OCI-LY3 (cell line): ENCODE measurements at regions not wholly inside any gene's neighbourhood (a gene's known extent, or its start where the extent isn't known, plus 50 kb on each side); places are given as distances from the start of the nearest gene placed in this dataset.

ENCODE experiments used
- H2AFZ ChIP-seq: fragments of 200-600, 300-600 bp; shearing (Covaris generic); 2 replicates; pipeline ENCODE4 v1.6.0; 2014; ENCODE audit warnings: antibody characterized with exemption, low read depth, low read length
- H3K27ac ChIP-seq: fragments of 200-600, 300-600 bp; sonication (generic); 2 replicates; pipeline ENCODE4 v1.5.1; 2014; ENCODE audit warnings: mild to moderate bottlenecking, low read length, moderate library complexity, mixed read lengths
- H3K27me3 ChIP-seq: fragments of 200-600, 300-600 bp; sonication (generic); 2 replicates; pipeline ENCODE4 v1.6.1; 2014; ENCODE audit warnings: low read depth, low read length, mixed read lengths
- H3K36me3 ChIP-seq: fragments of 200-600, 300-600 bp; sonication (generic); replicated peaks from 2 replicates; pipeline ENCODE3; 2014; ENCODE audit warnings: low read depth, low read length, mixed read lengths
- H3K4me1 ChIP-seq: fragments of 300-600, 200-600 bp; sonication (generic); 2 replicates; pipeline ENCODE4 v1.6.1; 2014; ENCODE audit warnings: low read length, mixed read lengths
- H3K4me2 ChIP-seq: fragments of 200-600, 300-600 bp; sonication (generic); 2 replicates; pipeline ENCODE4 v1.6.1; 2014; ENCODE audit warnings: low read length, mixed read lengths
- H3K4me3 ChIP-seq: fragments of 300-600, 200-600 bp; sonication (generic); 2 replicates; pipeline ENCODE4 v1.5.1; 2014; ENCODE audit warnings: antibody characterized with exemption, mild to moderate bottlenecking, low read length, moderate library complexity
- H3K79me2 ChIP-seq: fragments of 300-600, 200-600 bp; shearing (Covaris generic); 2 replicates; pipeline ENCODE4 v1.6.1; 2014; ENCODE audit warnings: mild to moderate bottlenecking, low read length, mixed read lengths
- H3K9ac ChIP-seq: fragments of 300-600, 200-600 bp; shearing (Covaris generic); 2 replicates; pipeline ENCODE4 v1.6.0; 2014; ENCODE audit warnings: mild to moderate bottlenecking, low read length, moderate library complexity
- H3K9me3 ChIP-seq: fragments of 200-600, 300-600 bp; shearing (Covaris generic); 2 replicates; pipeline ENCODE4 v1.6.1; 2014; ENCODE audit warnings: low read length, mixed read lengths; ENCODE audit not compliant: insufficient read depth
- H4K20me1 ChIP-seq: fragments of 200-600, 300-600 bp; sonication (generic); 2 replicates; pipeline ENCODE4 v1.6.1; 2016; ENCODE audit warnings: low read length, mixed read lengths; ENCODE audit not compliant: insufficient read depth
- EZH2phosphoT487 ChIP-seq: fragments of 200-600 bp; shearing (Covaris generic); IDR thresholded peaks from 2 replicates; pipeline ENCODE4 v1.6.1; 2018; ENCODE audit warnings: antibody characterized with exemption, mixed run types, low read depth
- TF ChIP-seq, protein P1 (sequence below): fragments of 200-600, 300-600 bp; sonication (generic); IDR thresholded peaks from 2 replicates; pipeline ENCODE4 v1.5.1; 2014; ENCODE audit warnings: antibody characterized with exemption, low read length, low read depth

DNA sequence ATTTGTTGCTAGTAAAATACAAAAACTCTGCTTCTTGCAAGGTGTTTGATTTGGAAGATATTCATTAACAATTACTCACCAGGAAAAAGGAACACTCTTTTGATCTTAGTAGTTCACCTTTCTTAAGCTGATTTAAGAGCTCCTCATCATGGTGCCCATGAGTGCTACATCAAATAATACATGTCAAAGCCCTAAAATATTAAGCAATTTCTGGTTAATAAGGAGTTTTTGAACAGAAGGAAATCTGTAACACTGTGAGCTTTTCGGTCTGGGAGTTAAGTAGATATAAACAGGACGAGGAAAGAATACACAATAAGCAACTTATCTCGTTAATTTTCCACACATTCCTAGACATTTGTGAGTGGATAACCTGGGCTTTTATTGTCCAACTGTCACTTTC lies 83.9 kb upstream of the DCBLD2 start:
- Histone ChIP-seq H3K36me3 (no peaks in the 10 kb centered on the region), H3K27ac (no peak overlapping the region), H3K4me3 (no peak overlapping the region), H3K9ac (no peak overlapping the region), H3K79me2 (no peaks in the 10 kb centered on the region), H2AFZ (no peak overlapping the region), H3K9me3 (no peaks in the 10 kb centered on the region), H3K4me2 (no peak overlapping the region), H3K27me3 (no peaks in the 10 kb centered on the region), H3K4me1 (no peaks in the 10 kb centered on the region), H4K20me1 (no peaks in the 10 kb centered on the region)
- no peak for TF ChIP-seq EZH2phosphoT487
- TF ChIP-seq, protein P1, sequence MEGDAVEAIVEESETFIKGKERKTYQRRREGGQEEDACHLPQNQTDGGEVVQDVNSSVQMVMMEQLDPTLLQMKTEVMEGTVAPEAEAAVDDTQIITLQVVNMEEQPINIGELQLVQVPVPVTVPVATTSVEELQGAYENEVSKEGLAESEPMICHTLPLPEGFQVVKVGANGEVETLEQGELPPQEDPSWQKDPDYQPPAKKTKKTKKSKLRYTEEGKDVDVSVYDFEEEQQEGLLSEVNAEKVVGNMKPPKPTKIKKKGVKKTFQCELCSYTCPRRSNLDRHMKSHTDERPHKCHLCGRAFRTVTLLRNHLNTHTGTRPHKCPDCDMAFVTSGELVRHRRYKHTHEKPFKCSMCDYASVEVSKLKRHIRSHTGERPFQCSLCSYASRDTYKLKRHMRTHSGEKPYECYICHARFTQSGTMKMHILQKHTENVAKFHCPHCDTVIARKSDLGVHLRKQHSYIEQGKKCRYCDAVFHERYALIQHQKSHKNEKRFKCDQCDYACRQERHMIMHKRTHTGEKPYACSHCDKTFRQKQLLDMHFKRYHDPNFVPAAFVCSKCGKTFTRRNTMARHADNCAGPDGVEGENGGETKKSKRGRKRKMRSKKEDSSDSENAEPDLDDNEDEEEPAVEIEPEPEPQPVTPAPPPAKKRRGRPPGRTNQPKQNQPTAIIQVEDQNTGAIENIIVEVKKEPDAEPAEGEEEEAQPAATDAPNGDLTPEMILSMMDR = no peak

DNA sequence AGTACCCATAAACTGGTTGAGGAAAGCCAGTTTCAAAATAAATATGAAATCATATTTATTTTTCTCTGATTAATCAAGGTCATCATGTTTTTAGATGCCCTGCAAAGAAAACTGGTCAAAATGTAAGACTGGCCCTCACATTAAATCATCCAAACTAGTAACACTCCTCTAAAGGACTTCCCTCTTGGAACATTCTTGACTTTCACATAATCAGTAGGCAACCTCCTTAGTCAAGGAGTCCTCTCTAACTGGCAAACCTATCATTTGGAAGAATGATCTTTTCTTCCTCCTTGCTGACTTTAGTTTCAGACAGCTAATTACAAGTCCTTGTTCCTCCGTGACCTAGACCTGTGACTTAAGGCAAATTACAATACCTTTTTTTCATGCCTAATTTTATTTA lies 82.5 kb upstream of the DCBLD2 start:
- H3K9me3 ChIP-seq = no peaks in the 10 kb centered on the region
- no peaks in the 10 kb centered on the region for H4K20me1 ChIP-seq
- no peak overlapping the region for H3K4me2 ChIP-seq
- H3K27ac ChIP-seq = no peak overlapping the region
- no peaks in the 10 kb centered on the region for H3K27me3 ChIP-seq
- no peak overlapping the region for H3K9ac ChIP-seq
- no peaks in the 10 kb centered on the region for H3K36me3 ChIP-seq
- H3K4me1 ChIP-seq = no peaks in the 10 kb centered on the region
- TF ChIP-seq, protein P1 = no peak
- TF ChIP-seq EZH2phosphoT487 = no peak
- H2AFZ ChIP-seq = no peak overlapping the region
- H3K79me2 ChIP-seq = no peaks in the 10 kb centered on the region
- no peak overlapping the region for H3K4me3 ChIP-seq

DNA sequence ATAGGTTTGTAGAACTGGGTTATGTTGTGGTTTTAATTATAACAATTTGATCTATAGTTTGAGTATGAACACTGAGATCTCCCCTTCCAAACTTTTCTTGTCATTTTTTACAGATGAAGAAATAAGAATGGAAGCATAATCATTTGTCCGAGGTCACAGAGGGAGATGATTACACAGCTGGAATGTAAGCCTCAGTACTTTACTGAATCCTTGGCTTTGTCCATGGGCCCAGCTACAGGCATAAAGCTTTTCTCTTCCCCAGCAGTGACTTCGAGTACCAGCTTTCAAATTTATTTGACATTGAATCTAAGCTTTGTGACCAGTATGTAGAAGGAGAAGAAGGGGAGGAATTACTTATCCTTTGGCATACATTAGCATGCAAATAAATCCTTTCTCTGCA lies 80.9 kb upstream of the DCBLD2 start:
- TF ChIP-seq, protein P1 = no peak
- no peak for TF ChIP-seq EZH2phosphoT487
- H3K4me3 ChIP-seq = no peak overlapping the region

DNA sequence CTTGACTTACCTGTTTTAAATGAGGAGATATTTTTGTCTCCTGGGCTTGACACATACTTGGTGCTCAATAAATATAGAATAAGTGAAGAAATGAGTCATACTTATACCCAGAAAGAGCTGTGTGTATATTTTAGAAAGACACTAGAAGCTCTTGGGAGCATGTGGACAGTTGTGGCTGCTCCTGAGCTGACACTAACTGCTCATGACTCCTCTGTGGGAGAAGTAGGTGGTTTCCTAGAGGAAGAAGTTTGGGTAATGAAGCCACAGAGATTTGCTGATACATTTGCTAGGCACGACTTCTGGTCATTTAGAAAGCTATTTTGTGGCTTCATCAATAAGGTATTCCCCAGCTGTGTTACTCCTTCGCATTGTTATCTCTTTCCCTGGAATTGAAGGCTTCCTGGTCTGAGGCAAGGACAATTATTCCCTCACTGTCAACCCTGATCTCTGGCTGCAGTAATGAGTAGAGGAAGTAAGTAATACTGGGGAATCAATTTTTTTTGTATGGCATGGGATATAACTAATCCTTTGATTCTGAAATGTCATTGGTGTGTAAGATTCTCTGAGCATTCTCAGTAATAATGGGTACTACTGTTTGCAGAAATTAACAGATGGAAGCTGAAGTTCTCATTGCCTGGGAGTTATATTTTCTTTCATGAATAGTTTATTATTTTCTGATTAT lies 79.6 kb upstream of the DCBLD2 start:
- no peak overlapping the region for H3K4me2 ChIP-seq
- no peaks in the 10 kb centered on the region for H3K4me1 ChIP-seq

More for the DNA sequence above, 80.9 kb upstream of the DCBLD2 start:
- no peaks in the 10 kb centered on the region for H3K27me3 ChIP-seq
- H3K4me1 ChIP-seq = no peaks in the 10 kb centered on the region
- no peaks in the 10 kb centered on the region for H4K20me1 ChIP-seq
- H3K9me3 ChIP-seq = no peaks in the 10 kb centered on the region
- H3K36me3 ChIP-seq = no peaks in the 10 kb centered on the region
- no peak overlapping the region for H3K27ac ChIP-seq
- no peak overlapping the region for H3K4me2 ChIP-seq
- no peak overlapping the region for H2AFZ ChIP-seq
- no peak overlapping the region for H3K9ac ChIP-seq
- no peaks in the 10 kb centered on the region for H3K79me2 ChIP-seq

More for the DNA sequence above, 79.6 kb upstream of the DCBLD2 start:
- H3K9me3 ChIP-seq = no peaks in the 10 kb centered on the region
- no peak overlapping the region for H2AFZ ChIP-seq
- no peaks in the 10 kb centered on the region for H4K20me1 ChIP-seq
- H3K9ac ChIP-seq = no peak overlapping the region
- no peaks in the 10 kb centered on the region for H3K36me3 ChIP-seq
- TF ChIP-seq, protein P1 = no peak
- TF ChIP-seq EZH2phosphoT487 = no peak
- no peaks in the 10 kb centered on the region for H3K27me3 ChIP-seq
- H3K4me3 ChIP-seq = no peak overlapping the region
- no peak overlapping the region for H3K27ac ChIP-seq
- H3K79me2 ChIP-seq = no peaks in the 10 kb centered on the region
